Right lung (tissue), 2 donors: ENCODE measurements at regions not wholly inside any gene's neighbourhood (a gene's known extent, or its start where the extent isn't known, plus 50 kb on each side); places are given as distances from the start of the nearest gene placed in this dataset.

ENCODE experiments used
- DNase-seq, 2 donors: peaks; one replicate each; pipeline ENCODE4 v3.0.0-alpha.2; 2013

- DNase-seq, result no peak
Measured at GRCh38 chr5:117719413-117719812, 1144.8 kb upstream of the SEMA6A start.

- no peak for DNase-seq
Measured at GRCh38 chr5:117713585-117714198, 1139.1 kb upstream of the SEMA6A start.

- DNase-seq, result no peak
Measured at GRCh38 chr5:117701062-117701461, 1126.4 kb upstream of the SEMA6A start.

- DNase-seq, result no peak
Measured at GRCh38 chr5:117692606-117693005, 1118.0 kb upstream of the SEMA6A start.

GRCh38 chr5:117691081-117691870 is 1116.7 kb upstream of the SEMA6A start:
- peak; percentile 46 to 57 for DNase-seq

GRCh38 chr5:117690612-117691011 is 1116.0 kb upstream of the SEMA6A start:
- DNase-seq, result peak in 1 of 2 donors; percentile 16

GRCh38 chr5:117686926-117687325 is 1112.3 kb upstream of the SEMA6A start:
- no peak for DNase-seq

- no peak for DNase-seq
Measured at GRCh38 chr5:117682416-117682815, 1107.8 kb upstream of the SEMA6A start.

GRCh38 chr5:117681431-117682254 is 1107.0 kb upstream of the SEMA6A start:
- DNase-seq, result no peak

- no peak for DNase-seq
Measured at GRCh38 chr5:117680426-117680825, 1105.8 kb upstream of the SEMA6A start.

GRCh38 chr5:117679046-117679445 is 1104.4 kb upstream of the SEMA6A start:
- DNase-seq, result no peak

GRCh38 chr5:117675646-117676045 is 1101.0 kb upstream of the SEMA6A start:
- DNase-seq, result no peak

- DNase-seq, result no peak
Measured at GRCh38 chr5:117671551-117671950, 1096.9 kb upstream of the SEMA6A start.

- no peak for DNase-seq
Measured at GRCh38 chr5:117667105-117667504, 1092.5 kb upstream of the SEMA6A start.

- DNase-seq, result no peak
Measured at GRCh38 chr5:117665121-117665520, 1090.5 kb upstream of the SEMA6A start.

- DNase-seq, result no peak
Measured at GRCh38 chr5:117662361-117662760, 1087.7 kb upstream of the SEMA6A start.

GRCh38 chr5:117657541-117657940 is 1082.9 kb upstream of the SEMA6A start:
- DNase-seq, result no peak

- no peak for DNase-seq
Measured at GRCh38 chr5:117652958-117653280, 1078.3 kb upstream of the SEMA6A start.

GRCh38 chr5:117652036-117652957 is 1077.7 kb upstream of the SEMA6A start:
- DNase-seq, result peak in 1 of 2 donors; percentile 11

- no peak for DNase-seq
Measured at GRCh38 chr5:117649821-117650220, 1075.2 kb upstream of the SEMA6A start.

GRCh38 chr5:117645400-117645799 is 1070.8 kb upstream of the SEMA6A start:
- DNase-seq, result no peak

GRCh38 chr5:117638581-117638980 is 1064.0 kb upstream of the SEMA6A start:
- DNase-seq, result no peak
